ENCODE measurements at regions not wholly inside any gene's neighbourhood (a gene's known extent, or its start where the extent isn't known, plus 50 kb on each side); places are given as distances from the start of the nearest gene placed in this dataset.

DNA sequence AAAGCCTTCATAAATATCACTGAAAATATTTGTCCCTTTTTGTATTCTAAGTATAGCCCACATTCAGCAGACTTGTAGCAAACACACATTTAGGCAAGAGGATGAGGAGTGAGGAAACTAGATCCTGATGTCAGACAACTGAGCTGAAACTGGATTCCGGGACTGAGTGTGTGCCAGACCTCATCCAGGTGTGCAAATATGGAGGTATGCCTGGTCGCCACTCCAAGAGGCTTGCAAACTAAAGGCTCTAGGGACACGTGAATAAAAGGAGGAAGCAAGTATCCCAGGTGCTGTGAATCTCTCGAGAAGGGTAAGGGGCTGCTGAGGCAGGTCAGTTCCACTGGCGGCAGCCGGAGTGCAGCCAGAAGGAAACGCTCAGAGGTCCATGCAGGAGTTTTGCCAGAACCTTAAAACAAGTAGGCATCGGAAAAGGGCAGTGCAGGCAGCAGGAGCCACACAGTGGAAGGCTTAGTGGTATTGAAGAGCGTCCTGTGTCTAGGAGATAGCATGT, 77.4 kb upstream of the ALDH1B1 start:
- peaks cover 59% of the 10 kb centered on the region for H3K4me1 ChIP-seq (ENCODE audit: control insufficient read depth, insufficient read depth, low read length)
- H3K4me3 ChIP-seq (ENCODE audit: low read length), result no peak overlapping the region
- H3K36me3 ChIP-seq (ENCODE audit: control insufficient read depth, insufficient read depth, low read length), result no peaks in the 10 kb centered on the region
- WGBS (ENCODE audit: insufficient coverage), result 43% methylated on average over 9 of the region's 9 CpGs
- no peaks in the 10 kb centered on the region for H3K9me3 ChIP-seq (replicated peaks; ENCODE audit: control insufficient read depth, low read depth, low read length)
- no peak overlapping the region for H3K27ac ChIP-seq (ENCODE audit: low read length)
- peaks cover 2% of the 10 kb centered on the region for H3K27me3 ChIP-seq (ENCODE audit: control insufficient read depth, insufficient read depth, low read length)
- DNase-seq, result no peak

GRCh38 chr9:38313421-38313820, 79.1 kb upstream of the ALDH1B1 start:
- 60% methylated on average over 1 of the region's 6 CpGs for WGBS (ENCODE audit: insufficient coverage)

DNA sequence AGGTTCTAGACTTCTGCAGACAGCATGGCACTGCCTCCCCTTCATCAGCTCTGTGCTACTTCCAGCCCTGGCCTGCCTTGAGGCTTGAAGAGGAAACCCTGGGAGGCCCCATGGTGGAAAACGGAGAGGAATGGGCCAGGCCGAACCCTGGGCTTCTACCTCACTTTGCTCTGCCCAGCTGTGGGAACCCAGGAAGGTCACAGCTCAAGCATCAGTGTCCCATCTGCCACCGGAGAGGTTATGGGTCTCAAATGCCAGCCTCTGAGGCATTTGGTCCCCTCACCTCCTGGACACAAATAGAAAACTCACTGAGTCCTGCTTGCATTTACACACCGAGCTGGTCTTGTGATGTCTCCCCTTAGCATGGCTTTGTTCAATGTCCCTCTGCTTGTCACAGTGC, 80.1 kb upstream of the ALDH1B1 start:
- no peaks in the 10 kb centered on the region for H3K36me3 ChIP-seq (ENCODE audit: control insufficient read depth, insufficient read depth, low read length)
- H3K9me3 ChIP-seq (replicated peaks; ENCODE audit: control insufficient read depth, low read depth, low read length), result no peaks in the 10 kb centered on the region
- WGBS (ENCODE audit: insufficient coverage), result 93% methylated on average over 4 of the region's 4 CpGs
- H3K27me3 ChIP-seq (ENCODE audit: control insufficient read depth, insufficient read depth, low read length), result peaks cover 5% of the 10 kb centered on the region
- H3K4me3 ChIP-seq (ENCODE audit: low read length), result no peak overlapping the region
- no peak overlapping the region for H3K27ac ChIP-seq (ENCODE audit: low read length)
- no peak for DNase-seq
- peaks cover 58% of the 10 kb centered on the region for H3K4me1 ChIP-seq (ENCODE audit: control insufficient read depth, insufficient read depth, low read length)

More at GRCh38 chr9:38313421-38313820, 79.1 kb upstream of the ALDH1B1 start:
- H3K36me3 ChIP-seq (ENCODE audit: control insufficient read depth, insufficient read depth, low read length), result no peaks in the 10 kb centered on the region
- no peaks in the 10 kb centered on the region for H3K9me3 ChIP-seq (replicated peaks; ENCODE audit: control insufficient read depth, low read depth, low read length)
- peaks cover 5% of the 10 kb centered on the region for H3K27me3 ChIP-seq (ENCODE audit: control insufficient read depth, insufficient read depth, low read length)
- no peak overlapping the region for H3K4me3 ChIP-seq (ENCODE audit: low read length)
- H3K27ac ChIP-seq (ENCODE audit: low read length), result no peak overlapping the region
- peaks cover 60% of the 10 kb centered on the region for H3K4me1 ChIP-seq (ENCODE audit: control insufficient read depth, insufficient read depth, low read length)
- DNase-seq, result peak; percentile 72

DNA sequence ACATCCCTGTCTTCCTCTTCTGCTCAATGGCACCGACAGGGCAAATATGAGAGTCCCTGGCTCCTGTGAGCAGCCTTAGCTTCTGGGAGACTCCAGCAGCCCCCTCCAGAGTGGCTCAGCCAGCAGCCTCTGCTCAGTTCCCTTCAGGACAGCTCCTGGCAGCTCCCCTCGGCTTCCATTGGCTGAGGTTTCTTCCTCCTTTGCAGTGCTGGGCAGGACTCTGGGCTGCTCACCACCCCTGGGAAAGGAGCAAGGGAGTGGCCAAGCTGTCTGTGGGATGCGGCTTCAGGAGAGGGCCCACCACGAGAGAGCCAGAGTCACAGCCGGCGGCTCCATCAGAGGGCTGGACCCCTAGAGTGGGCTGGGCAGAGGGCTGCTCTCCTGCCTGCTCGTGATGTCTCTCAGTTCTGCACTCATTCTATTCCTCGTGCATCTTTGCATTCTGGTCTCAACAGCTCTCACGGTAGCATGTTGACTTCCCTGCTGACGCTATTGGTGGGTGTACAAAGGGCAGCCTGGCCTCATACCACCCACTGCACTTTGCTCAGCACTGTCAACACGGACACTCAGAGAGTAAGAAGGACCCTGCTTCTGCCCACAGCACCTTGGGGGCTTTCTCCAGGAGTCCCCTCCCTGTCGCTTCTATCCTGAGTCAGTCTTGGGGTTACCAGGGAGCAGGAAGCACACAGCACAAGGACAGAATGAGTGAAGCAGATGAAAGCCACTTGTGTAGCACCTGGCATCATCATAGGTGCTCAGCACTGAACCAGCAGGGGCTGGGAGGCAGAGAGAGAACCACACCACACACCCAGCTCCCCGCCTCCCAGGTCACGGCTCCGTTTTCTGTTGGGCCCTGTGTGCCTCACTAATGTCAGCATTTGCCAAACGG, 80.9 kb upstream of the ALDH1B1 start:
- H3K4me1 ChIP-seq (ENCODE audit: control insufficient read depth, insufficient read depth, low read length), result peaks cover 56% of the 10 kb centered on the region
- WGBS (ENCODE audit: insufficient coverage), result 46% methylated on average over 9 of the region's 16 CpGs
- H3K27me3 ChIP-seq (ENCODE audit: control insufficient read depth, insufficient read depth, low read length), result peaks cover 5% of the 10 kb centered on the region
- no peaks in the 10 kb centered on the region for H3K9me3 ChIP-seq (replicated peaks; ENCODE audit: control insufficient read depth, low read depth, low read length)
- H3K4me3 ChIP-seq (ENCODE audit: low read length), result no peak overlapping the region
- DNase-seq, result peak; percentile 71
- no peaks in the 10 kb centered on the region for H3K36me3 ChIP-seq (ENCODE audit: control insufficient read depth, insufficient read depth, low read length)
- no peak overlapping the region for H3K27ac ChIP-seq (ENCODE audit: low read length)

- Histone ChIP-seq H3K4me3 (ENCODE audit: low read length) (no peak overlapping the region), H3K9me3 (replicated peaks; ENCODE audit: control insufficient read depth, low read depth, low read length) (no peaks in the 10 kb centered on the region), H3K36me3 (ENCODE audit: control insufficient read depth, insufficient read depth, low read length) (no peaks in the 10 kb centered on the region), H3K4me1 (ENCODE audit: control insufficient read depth, insufficient read depth, low read length) (peaks cover 40% of the 10 kb centered on the region), H3K27me3 (ENCODE audit: control insufficient read depth, insufficient read depth, low read length) (peaks cover 5% of the 10 kb centered on the region), H3K27ac (ENCODE audit: low read length) (no peak overlapping the region)
- DNase-seq, result peak; percentile 85
- WGBS (ENCODE audit: insufficient coverage), result 10% methylated on average over 4 of the region's 11 CpGs
Observed at GRCh38 chr9:38309324-38310195, 82.9 kb upstream of the ALDH1B1 start.

GRCh38 chr9:38308136-38308535, 84.4 kb upstream of the ALDH1B1 start:
- WGBS (ENCODE audit: insufficient coverage), result 97% methylated on average over 4 of the region's 4 CpGs

GRCh38 chr9:38306899-38307298, 85.6 kb upstream of the ALDH1B1 start:
- Histone ChIP-seq H3K27me3 (ENCODE audit: control insufficient read depth, insufficient read depth, low read length) (peaks cover 3% of the 10 kb centered on the region), H3K9me3 (replicated peaks; ENCODE audit: control insufficient read depth, low read depth, low read length) (no peaks in the 10 kb centered on the region), H3K4me3 (ENCODE audit: low read length) (no peak overlapping the region), H3K36me3 (ENCODE audit: control insufficient read depth, insufficient read depth, low read length) (no peaks in the 10 kb centered on the region), H3K27ac (ENCODE audit: low read length) (no peak overlapping the region), H3K4me1 (ENCODE audit: control insufficient read depth, insufficient read depth, low read length) (peaks cover 26% of the 10 kb centered on the region)
- DNase-seq, result no peak
- WGBS (ENCODE audit: insufficient coverage), result 94% methylated on average over 3 of the region's 5 CpGs

More at GRCh38 chr9:38308136-38308535, 84.4 kb upstream of the ALDH1B1 start:
- Histone ChIP-seq H3K27ac (ENCODE audit: low read length) (no peak overlapping the region), H3K4me1 (ENCODE audit: control insufficient read depth, insufficient read depth, low read length) (peaks cover 37% of the 10 kb centered on the region), H3K27me3 (ENCODE audit: control insufficient read depth, insufficient read depth, low read length) (peaks cover 5% of the 10 kb centered on the region), H3K36me3 (ENCODE audit: control insufficient read depth, insufficient read depth, low read length) (no peaks in the 10 kb centered on the region), H3K4me3 (ENCODE audit: low read length) (no peak overlapping the region), H3K9me3 (replicated peaks; ENCODE audit: control insufficient read depth, low read depth, low read length) (no peaks in the 10 kb centered on the region)
- DNase-seq, result no peak

DNA sequence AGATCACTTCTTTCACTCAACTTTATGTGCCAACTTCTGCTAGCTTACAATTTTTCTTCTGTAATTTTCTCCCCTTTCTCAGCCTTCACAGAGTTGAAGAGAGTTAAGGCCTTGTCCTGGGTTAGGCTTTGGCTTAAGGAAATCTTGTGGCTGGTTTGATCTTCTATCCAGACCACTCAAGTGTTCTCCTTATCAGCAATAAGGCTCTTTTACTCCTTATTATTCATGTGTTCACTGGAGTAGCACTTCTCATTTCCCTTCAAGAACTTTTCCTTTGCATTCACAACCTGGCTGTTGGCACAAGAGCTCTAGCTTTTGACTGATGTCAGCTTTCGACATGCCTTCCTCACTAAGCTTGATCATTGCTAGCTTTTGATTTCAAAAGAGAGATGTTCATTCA, 86.9 kb upstream of the ALDH1B1 start:
- peaks cover 13% of the 10 kb centered on the region for H3K4me1 ChIP-seq (ENCODE audit: control insufficient read depth, insufficient read depth, low read length)
- no peak for DNase-seq
- peaks cover 3% of the 10 kb centered on the region for H3K27me3 ChIP-seq (ENCODE audit: control insufficient read depth, insufficient read depth, low read length)
- no peak overlapping the region for H3K4me3 ChIP-seq (ENCODE audit: low read length)
- no CpG with 5 or more reads among the region's 1 CpG for WGBS (ENCODE audit: insufficient coverage)
- H3K27ac ChIP-seq (ENCODE audit: low read length), result no peak overlapping the region
- no peaks in the 10 kb centered on the region for H3K36me3 ChIP-seq (ENCODE audit: control insufficient read depth, insufficient read depth, low read length)
- no peaks in the 10 kb centered on the region for H3K9me3 ChIP-seq (replicated peaks; ENCODE audit: control insufficient read depth, low read depth, low read length)

DNA sequence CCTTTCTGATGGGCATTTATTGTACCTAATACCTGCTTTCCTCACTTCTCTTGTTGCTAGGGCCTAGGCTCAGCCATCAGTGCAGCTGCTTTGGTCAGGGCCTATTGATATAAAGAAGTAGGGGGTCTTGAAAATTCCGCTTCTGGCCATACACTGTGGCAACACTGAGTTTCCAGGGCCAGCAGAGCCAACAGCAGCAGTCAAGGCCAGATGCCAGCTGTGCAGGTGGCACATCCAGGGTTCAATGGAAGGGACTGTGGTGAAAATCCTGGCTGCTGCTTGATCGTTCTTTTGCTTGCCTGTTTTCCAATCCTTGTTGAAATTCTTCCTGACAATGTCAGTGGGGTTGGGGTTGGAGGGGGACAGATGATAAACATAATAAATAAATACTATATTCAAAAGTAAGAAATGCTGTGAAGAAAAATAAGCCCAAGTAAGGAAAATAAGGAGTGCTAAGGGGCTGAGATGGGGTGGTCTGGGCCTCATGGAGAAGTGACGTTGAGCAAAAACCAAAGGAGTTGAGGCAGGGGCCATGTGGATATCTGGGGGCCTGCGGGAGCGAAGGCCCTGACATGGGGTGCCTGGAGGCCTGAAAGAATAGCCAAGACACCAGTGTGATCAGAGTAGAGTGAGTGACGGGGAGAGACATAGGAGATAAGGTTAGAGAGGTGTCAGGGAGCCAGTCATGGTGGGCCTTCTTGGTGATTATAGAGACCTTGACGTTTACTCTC, 91.0 kb upstream of the ALDH1B1 start:
- DNase-seq, result no peak
- H3K27ac ChIP-seq (ENCODE audit: low read length), result no peak overlapping the region
- 94% methylated on average over 6 of the region's 7 CpGs for WGBS (ENCODE audit: insufficient coverage)

More for the DNA sequence above, 91.0 kb upstream of the ALDH1B1 start:
- no peaks in the 10 kb centered on the region for H3K27me3 ChIP-seq (ENCODE audit: control insufficient read depth, insufficient read depth, low read length)
- no peaks in the 10 kb centered on the region for H3K9me3 ChIP-seq (replicated peaks; ENCODE audit: control insufficient read depth, low read depth, low read length)
- H3K4me1 ChIP-seq (ENCODE audit: control insufficient read depth, insufficient read depth, low read length), result no peaks in the 10 kb centered on the region
- H3K36me3 ChIP-seq (ENCODE audit: control insufficient read depth, insufficient read depth, low read length), result no peaks in the 10 kb centered on the region
- no peak overlapping the region for H3K4me3 ChIP-seq (ENCODE audit: low read length)

Measured in muscle of leg (tissue), 3 donors.